ENCODE measurements at regions not wholly inside any gene's neighbourhood (a gene's known extent, or its start where the extent isn't known, plus 50 kb on each side); places are given as distances from the start of the nearest gene placed in this dataset.

DNA sequence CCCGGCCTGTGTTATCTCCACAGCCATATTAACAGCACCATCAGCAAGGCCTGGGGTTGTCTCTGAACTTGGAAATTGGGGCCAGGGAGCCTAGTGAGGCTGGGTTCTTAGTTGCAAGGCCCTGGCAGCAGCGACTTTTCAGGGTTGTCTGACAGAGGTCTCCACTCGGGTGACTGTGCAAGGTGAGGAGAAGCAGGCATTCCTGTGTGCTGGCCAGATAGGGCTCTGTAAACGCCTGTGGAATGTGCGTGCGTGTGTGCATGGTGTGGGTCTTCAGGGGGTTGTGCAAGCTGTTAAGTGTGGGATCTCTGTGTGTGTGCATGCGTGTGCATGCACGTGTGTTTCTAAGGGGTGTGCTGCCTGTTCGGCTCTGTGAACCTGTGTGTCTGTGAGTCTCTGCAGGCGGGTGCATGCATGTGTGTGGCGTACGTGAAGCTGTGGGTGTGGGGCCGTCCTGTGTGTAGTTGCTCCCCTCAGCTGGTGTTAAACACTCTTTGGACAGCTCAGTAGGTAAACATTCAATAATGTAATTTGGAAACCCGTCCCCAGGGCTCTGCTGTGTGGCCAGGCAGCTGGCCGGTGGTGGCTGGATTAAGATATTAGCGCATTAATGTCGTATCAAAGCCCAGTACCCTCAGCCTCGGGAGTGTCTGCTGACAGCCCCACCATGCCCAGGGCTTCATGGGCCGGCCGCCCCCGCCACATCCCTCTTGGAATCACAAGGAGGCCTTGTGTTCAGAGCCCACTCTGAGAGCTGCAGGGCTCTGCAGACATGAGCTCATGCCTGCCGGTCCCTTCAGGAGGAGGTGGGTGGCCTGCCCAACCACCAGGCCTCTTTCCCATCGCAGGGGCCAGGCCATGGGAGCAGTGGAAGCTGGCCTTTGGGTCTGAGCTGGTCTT is 189.9 kb downstream of the FOXD2 start:
- DNase-seq = no peak

DNA sequence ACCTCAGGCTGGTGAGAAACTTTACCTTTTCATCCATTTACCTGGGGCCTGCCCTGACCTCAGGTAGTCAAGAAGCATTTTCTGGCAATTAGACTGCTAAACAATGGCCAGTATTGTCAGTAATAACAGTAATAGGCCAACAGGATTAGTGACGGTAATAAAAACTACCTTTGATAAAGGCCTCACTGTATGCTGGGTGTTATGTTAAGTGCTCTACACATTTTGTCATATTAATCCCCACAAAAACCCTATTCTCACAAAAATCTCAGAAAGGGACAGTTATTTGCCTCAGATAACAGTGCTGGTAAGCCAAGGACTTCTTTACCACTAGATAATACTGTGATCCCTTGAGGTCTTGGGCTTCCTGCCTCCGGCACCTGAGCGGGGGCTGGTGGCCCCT is 191.4 kb downstream of the FOXD2 start:
- DNase-seq = no peak

DNA sequence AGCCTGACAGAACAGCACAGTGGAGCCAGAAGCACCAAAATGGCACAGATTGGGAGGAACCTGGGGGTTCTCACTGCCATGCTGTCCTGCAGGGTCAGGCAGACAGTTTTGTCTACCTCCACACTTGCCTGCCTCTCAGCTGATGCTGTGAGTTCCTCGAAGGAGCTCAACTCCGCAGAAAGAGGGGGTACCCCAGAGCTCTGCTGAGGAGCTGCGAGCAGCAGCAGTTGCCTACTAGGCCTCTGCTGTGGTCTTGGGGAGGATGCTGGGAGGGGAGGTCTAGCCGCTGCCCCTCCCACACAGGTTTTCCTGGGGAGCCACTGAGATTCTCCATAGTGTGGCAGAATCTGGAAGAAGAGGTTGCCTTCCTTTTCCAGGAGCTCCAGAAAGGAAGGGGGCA is 192.5 kb downstream of the FOXD2 start:
- no peak for DNase-seq

DNA sequence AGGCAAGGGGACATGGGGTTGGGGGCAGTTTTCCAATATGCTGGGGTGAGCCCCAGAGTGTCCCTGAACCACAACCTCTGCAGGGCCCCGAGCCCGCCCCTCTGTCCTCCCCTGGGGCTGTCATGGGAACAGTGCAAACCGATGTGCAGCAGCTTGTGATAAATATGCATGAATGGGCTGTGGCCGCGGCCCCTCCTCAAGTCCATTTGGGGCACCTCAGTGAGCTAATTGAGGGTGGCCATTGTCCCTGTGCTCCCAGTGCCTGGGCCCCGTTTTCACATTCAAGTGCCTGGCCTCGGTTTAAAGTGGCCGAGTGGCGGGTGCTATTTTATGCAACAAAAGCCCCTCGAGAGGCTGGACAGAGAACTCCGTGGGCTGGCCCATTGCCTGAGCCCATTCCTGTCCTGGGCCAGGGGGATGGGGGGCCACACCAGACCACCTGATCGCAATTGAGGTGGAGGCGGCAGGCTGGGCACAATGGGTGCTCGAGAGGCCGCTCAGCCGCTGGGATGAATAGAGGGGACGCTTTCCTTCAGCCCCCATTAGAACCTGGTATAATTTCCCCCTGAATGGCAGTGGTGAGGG is 193.7 kb downstream of the FOXD2 start:
- DNase-seq = no peak

DNA sequence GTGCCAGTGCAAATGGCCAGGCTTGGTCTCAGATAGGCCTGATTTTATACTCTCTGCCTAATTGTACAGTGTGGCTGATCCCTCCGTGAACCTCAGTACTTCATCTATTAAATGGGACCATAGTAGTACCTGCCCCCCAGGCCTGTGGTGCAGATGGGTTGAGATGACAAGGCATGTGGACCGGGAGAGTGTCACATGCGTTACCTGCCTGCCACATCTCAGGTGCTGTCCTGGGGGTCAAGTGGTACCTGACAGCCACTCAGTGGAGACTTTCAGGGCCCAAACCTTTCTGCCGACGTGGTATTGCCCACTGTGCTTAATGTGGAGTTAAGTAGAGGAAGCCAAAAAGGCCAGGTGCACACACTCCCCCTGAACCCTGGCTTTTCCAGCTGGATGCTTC is 197.3 kb downstream of the FOXD2 start:
- no peak for DNase-seq

DNA sequence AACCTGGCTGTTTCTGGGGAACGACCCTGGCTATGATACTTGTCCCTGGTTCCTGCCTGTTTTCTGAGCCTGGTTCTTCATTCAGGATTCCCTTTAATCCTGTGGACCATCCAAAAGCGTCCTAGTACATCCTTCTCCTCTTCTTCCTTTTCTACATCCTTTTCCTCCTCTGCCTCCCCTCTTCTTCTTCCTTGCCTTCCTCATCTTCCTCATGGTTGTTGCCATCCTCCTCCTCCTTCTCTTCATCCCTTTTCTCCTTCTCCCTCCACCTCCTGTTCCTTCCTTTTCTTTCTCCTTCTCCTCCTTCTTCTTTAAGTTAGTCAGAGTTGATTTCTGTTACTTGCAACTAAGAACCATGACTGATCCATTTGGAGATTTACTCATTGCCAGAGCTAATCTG is 197.8 kb downstream of the FOXD2 start:
- no peak for DNase-seq

DNA sequence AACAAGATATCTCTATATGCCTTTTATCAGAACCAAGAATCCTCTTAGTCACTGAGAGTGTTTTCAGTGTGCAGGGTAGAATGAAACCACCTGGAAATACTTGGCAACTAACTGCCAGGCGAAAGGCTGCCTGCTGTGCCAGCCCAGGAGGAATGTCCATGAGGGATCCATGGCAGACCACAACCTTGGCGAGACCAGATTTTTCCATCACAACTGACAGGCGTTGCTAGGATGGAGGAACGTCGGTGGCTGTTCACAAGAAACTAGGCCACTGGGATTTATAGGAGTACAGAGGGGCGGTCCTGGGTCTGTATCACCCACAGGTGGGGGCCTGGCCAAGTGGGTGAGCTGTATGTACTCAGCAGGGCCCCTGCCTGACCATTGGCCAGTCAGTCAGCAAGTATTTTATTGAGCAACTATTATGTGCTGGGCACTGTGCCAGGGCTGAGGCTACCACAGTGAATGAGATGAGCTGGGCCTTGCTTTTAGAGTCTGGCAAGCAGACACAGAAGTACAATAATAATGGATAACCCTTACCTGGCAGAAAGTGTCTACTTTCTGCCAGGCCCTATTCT is 199.4 kb downstream of the FOXD2 start:
- DNase-seq = no peak

DNA sequence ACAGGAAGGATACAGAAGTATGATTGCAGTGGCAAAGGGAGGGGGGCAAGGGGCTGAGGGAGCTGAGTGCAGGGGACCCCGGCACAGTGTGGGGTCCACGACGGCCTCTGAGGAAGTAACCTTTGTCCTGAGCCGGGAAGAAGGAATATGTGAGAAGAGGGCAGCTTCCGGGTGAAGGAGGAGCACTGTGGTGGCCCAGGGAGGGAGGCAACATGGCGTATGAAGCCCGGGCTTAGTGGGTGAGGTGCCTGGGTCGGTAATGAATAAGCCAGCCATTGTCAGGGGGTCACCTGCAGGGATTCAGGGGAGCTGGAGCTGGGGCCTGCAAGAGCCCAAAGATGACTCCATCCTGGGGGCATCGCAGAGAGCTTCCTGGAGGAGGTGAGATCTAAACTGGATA is 200.4 kb downstream of the FOXD2 start:
- no peak for DNase-seq

DNA sequence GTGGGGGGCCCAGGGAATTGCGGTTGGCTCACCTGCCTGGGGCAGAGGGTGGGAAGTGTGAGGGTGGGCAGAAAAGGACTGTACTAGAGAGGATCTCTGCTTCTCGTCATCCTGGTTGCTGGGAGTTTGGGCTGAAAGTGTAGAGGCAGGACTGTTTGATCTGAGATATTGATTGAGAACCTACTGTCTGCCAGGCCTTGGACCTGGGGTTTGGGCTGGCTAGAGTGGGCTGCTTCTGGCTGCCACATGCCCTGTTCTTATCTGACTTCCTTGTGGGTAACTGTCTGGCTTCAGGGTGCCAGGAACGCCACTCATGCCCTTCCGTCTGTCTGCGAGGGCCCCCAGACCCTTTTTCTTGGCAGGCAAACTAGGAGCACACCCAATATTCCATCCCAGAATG is 200.9 kb downstream of the FOXD2 start:
- no peak for DNase-seq

DNA sequence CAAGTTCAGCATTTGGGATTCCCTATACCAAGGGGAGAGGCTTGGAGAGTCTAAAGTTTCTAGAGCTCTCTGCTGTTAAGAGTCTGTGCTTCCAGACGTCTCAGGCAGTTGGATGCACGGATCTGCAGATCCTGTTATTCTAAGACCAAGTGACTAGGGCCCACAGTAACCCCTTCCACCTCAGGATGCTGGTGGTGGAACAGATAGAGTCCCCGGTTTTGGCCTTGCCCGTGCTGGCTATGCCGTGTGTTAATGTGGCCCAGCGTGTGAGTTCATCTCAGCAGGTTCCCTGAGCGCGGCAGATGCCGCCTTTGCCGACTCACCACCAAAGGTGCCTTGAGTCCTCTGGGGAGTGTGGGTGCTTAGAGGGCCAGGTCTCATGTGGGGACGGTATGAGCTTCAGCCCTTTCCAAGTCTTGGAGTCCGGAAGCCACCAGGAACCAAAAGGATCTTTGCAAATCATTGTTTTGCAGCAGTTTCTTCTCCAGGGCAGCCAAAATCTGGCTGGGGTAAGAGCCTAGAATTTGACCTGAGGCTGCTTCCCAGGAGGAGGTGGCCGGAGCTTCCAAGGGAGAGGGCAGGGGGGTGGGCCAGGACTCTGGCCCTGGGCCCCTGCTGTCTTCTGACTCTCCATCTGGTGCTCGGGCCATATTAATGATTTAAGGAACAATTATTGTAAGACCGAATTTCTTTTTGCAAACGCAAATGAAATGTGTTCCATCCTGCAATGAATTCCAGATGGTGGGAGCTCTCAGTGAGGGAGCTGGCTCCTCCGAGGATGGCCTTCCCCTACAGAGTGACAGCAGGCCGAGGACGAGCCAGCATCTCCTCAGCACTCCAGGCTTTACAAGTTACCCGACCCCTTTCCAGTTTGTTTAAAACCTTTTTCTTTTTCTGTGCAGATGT is 205.7 kb downstream of the FOXD2 start:
- DNase-seq = no peak

DNA sequence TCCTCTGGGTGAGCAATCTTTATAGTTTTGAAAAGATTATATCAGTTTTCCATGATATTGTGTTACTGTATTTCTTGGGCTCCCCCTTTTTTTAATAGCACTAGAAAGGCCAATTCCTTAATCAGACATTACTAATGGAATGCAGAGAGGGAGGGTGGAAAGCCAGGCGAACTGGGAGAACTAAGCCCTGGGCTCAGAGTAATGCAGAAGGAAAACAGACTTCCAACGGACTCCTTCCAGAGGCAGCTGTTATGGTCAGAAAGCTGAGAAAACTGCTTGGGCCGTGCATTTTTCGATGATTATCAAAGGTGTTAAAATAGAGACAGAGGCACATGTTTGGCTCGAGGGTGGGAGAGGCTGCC is 206.3 kb downstream of the FOXD2 start:
- peak in 1 of 2 donors; percentile 36 for DNase-seq

DNA sequence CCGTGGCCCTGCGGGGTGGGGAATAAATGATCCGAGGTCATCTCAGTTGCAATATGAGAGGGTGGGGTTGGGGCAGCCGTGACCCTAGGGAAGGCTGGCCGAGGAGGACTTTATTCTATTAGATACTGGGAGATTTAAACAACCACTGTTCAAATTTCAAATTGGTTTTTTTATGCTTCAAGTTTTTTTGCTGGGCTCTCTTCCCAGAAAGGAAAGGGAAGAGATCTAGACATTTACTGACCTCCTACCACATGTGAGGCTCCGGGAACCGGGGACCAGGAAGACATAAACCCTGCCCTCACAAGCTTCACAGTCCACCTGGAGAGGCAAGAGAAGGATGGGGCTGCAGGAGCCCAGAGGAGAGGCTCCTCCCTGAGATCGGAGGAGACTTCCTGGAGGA is 207.3 kb downstream of the FOXD2 start:
- DNase-seq = no peak

DNA sequence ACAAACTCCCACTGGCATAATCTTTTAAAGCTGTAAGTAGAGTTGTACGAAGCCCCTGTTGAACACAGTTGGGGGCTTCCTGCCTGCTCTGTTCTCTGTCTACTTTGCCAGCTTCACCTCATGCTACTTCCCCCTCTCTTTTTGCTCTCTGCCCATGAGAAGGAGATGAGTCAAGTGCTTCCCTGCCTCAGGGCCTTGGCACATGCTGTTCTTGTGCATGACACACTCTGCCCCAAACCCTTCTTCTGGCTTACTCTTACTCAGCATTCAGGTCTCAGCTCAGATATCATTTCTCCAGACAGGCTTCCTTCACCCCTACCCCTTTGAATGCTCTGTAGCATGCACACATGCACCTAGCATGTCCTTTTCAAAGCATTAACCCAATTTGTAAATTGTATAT is 208.8 kb downstream of the FOXD2 start:
- no peak for DNase-seq

DNA sequence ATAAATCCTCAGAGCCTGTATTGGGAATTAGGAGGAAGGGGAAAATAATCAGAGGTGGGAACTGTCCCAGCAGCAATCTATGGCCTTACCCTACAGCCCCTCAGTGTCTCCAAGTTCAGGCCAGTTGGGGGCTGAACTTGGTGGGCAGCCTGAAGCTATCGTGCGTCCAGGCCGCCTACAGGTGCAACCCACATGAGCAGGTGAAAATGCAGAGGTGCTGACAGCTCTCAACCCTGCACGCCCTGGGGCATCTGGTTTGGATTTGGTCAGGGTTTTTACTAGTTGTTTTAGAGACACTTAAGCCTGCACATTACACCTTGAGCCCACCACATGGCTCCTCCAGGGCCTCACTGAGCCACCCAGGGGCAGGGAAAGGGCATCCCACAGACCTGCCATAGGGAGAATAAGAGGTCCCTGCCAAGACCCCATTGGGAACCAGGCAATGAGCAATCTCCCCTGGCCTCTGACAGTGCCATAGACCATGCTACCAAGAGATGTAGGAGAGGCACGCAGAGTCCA is 209.5 kb downstream of the FOXD2 start:
- DNase-seq = no peak

DNA sequence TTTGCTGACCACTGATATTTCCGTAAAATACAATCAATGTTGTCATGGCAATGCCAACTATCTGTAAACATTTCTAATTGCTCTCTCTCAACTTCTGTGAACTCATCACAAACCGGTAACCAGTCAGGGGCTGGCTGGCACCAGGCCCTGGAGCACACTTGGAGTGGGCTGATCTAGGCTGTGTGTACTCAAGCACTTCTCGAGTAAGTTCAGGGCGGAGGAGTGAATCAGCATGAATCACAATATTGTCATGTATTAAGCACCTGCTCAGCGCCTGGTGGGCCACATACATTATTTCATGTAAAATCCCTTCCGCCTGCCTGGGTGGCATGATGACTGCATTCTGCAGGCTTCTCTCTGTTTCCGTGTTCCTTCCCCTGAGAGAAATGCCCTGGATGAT is 212.4 kb downstream of the FOXD2 start:
- peak; percentile 45 to 60 for DNase-seq

DNA sequence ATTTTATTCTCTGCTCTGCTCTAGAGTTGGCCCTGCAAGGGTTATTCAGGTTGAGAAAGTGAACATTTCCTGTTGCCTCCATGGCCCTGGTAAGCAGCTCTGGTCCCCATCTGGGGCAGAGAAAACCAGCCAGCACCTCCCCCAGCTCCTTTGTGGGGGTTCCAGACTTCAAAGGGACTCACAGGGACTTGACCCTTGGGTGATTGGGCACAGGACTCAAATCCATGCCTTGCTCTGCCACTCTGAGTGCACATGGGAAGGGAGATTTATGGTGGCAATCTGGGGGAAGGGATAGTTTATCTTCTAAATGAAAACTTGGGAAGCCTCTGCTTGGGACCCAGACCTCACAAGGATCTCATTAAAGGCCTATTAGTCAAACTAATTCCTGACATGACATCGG is 212.8 kb downstream of the FOXD2 start:
- DNase-seq = no peak

DNA sequence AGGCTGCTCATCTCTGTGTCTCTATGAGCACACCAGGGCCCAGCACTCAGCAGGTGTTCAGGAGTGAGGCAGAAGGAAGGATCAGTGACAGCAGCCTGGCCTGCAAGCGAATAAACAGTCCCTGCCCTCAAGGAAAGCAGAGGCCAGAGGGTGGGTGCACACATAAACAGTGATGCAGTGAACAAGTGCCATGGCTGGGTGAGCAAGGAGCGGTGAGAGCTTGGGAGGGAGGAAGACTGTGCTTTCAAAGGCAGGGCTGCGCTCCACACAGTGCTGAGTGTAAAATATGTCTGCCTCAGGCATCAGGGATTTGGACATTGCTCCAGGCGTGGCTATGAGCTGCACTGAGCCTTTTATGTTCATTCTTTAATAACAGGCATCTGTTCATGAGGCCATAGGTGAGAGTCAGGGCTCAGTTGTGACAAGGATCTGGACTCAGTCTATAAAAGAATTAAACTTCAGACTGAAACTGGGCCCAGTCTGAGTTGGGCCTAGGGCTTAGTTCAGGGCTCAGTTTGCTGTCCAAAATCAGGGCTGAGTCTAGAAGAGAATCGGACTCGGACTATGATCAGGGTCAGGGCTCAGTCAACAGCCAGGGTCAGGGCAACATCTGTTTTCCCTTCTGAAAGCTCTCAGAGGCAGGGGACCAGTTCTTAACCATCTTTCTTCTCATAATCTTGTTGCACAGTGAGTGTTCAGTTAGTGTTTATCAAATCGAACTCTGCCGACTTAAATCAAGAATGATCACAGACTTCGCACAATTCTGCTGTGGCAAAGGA is 213.7 kb downstream of the FOXD2 start:
- DNase-seq = no peak

DNA sequence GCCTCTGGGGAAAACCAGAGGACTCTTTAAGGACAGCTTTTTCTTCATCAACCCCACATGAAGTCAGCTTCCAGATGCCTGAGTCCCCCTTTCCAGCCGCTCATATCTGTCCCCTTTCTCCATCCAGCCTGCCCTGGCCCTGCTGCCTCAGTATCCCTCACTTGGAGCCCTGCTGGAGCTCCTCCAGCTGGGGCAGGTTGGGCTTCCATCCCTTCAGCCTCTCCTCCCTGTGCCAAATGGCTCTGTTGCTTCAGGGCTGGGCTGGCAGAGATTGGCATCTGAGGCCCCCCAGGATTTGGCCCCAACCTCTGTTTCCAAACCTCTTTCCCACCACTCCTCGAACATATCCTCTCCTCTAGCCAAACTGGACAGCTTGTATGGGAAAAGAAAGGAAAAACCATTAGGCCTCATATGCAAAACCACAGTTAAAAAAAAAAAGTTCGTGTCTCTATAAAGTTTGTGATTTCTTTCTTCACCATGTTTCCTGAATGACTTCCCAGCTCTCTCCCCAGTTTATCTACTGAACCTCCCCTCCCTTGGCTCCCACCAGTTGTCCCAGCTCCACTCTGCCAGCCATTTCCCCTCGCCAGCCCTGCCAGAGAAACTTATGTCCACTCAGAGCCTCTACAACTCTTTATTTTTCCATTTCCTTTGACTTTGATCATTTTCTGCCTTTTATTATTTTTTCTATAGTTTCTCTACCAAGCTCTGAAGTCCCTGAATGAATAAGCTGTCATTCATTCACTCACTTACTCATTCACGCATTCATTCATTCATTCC is 217.9 kb downstream of the FOXD2 start:
- DNase-seq = no peak

DNA sequence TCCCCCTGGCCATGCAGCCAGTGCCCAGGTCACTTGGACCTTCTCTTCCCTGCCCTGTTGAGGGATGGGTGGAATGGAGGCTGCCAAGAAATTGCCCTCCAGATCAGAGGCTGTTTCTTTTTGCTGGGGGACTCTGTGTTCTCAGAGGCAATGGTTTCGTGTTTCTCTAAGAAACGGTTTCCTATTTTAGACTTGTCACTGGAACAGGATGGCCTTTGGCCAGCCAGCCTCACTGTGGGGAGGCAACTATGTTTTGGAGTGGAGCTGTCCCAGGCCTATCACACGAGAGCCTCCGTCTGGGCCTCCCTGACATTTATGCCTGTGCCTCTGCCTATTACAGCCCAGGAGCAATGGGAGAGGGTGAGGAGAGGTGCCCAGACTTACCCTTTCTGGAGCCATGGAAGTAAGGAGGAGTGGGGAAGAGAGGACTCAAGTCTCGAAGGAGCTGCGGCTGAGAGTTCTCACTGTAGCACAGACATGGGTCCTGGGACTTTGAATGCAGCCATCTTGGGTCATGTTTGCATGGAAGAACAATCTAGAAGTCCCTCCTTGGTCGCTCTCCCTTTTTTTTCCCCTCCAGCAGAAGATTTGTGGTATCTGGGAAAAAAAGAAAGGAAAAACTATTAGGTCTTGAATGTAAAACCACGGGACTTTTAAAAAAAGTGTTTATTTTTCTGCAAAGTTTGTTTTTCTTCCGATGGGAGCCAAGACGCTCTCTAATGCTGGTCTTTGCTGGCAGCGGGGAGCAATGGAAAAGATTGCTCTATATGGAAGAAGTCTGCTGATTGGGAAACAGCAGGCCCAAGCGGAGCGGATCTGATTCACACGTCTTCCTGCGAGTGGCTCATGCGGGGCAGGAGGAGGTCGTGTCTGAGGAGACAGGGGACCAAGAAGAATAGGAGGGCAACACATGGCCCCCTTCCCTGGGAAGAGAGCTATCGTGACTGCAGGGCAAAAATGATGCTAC is 219.2 kb downstream of the FOXD2 start:
- no peak for DNase-seq
